ENCODE measurements at regions not wholly inside any gene's neighbourhood (a gene's known extent, or its start where the extent isn't known, plus 50 kb on each side); places are given as distances from the start of the nearest gene placed in this dataset.

DNA sequence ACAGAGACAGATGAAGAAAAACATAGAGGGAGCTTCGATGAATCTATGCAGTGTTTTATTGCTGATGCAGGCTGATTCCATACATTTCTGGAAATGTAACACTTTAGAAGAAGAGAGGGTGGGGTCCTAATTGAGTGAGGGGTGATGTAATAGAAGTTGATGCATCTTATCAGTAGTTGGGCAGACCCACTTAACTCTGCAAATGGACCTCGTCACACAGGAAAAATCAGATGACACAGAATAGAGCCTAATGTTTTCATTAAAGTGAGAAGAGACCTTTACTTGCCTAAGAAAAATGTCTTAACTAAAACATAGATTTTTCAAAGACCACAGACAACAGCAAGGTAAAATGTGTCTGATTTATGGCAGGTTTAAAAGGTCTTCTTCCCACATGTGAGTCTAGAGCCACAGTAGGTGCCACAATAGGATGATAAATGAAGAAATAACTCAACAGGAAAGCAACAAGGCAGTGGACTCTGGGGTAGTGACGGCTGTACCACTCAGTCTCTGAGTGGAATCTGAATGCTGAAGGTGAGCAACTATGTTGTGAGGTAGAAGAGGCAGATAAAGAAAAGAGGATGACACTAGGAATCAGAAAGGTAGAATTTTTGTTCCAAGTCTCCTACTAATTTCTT lies 414.7 kb upstream of the PIK3C3 start (continued):
- TF ChIP-seq, protein P1, sequence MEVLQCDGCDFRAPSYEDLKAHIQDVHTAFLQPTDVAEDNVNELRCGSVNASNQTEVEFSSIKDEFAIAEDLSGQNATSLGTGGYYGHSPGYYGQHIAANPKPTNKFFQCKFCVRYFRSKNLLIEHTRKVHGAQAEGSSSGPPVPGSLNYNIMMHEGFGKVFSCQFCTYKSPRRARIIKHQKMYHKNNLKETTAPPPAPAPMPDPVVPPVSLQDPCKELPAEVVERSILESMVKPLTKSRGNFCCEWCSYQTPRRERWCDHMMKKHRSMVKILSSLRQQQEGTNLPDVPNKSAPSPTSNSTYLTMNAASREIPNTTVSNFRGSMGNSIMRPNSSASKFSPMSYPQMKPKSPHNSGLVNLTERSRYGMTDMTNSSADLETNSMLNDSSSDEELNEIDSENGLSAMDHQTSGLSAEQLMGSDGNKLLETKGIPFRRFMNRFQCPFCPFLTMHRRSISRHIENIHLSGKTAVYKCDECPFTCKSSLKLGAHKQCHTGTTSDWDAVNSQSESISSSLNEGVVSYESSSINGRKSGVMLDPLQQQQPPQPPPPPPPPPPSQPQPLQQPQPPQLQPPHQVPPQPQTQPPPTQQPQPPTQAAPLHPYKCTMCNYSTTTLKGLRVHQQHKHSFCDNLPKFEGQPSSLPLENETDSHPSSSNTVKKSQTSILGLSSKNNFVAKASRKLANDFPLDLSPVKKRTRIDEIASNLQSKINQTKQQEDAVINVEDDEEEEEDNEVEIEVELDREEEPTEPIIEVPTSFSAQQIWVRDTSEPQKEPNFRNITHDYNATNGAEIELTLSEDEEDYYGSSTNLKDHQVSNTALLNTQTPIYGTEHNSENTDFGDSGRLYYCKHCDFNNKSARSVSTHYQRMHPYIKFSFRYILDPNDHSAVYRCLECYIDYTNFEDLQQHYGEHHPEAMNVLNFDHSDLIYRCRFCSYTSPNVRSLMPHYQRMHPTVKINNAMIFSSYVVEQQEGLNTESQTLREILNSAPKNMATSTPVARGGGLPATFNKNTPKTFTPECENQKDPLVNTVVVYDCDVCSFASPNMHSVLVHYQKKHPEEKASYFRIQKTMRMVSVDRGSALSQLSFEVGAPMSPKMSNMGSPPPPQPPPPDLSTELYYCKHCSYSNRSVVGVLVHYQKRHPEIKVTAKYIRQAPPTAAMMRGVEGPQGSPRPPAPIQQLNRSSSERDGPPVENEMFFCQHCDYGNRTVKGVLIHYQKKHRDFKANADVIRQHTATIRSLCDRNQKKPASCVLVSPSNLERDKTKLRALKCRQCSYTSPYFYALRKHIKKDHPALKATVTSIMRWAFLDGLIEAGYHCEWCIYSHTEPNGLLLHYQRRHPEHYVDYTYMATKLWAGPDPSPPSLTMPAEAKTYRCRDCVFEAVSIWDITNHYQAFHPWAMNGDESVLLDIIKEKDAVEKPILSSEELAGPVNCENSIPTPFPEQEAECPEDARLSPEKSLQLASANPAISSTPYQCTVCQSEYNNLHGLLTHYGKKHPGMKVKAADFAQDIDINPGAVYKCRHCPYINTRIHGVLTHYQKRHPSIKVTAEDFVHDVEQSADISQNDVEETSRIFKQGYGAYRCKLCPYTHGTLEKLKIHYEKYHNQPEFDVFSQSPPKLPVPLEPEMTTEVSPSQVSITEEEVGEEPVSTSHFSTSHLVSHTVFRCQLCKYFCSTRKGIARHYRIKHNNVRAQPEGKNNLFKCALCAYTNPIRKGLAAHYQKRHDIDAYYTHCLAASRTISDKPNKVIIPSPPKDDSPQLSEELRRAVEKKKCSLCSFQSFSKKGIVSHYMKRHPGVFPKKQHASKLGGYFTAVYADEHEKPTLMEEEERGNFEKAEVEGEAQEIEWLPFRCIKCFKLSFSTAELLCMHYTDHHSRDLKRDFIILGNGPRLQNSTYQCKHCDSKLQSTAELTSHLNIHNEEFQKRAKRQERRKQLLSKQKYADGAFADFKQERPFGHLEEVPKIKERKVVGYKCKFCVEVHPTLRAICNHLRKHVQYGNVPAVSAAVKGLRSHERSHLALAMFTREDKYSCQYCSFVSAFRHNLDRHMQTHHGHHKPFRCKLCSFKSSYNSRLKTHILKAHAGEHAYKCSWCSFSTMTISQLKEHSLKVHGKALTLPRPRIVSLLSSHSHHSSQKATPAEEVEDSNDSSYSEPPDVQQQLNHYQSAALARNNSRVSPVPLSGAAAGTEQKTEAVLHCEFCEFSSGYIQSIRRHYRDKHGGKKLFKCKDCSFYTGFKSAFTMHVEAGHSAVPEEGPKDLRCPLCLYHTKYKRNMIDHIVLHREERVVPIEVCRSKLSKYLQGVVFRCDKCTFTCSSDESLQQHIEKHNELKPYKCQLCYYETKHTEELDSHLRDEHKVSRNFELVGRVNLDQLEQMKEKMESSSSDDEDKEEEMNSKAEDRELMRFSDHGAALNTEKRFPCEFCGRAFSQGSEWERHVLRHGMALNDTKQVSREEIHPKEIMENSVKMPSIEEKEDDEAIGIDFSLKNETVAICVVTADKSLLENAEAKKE (CRISPR knock-in tag; IDR thresholded peaks at IDR 0.05): no peak
- TF ChIP-seq NANOG (IDR thresholded peaks at IDR 0.05; ENCODE audit: borderline replicate concordance) (no peak), ZNF331 (CRISPR knock-in tag; IDR thresholded peaks at IDR 0.05; ENCODE audit: low read depth) (no peak), JUNB (IDR thresholded peaks at IDR 0.05; ENCODE audit: unreplicated experiment) (no peak)

DNA sequence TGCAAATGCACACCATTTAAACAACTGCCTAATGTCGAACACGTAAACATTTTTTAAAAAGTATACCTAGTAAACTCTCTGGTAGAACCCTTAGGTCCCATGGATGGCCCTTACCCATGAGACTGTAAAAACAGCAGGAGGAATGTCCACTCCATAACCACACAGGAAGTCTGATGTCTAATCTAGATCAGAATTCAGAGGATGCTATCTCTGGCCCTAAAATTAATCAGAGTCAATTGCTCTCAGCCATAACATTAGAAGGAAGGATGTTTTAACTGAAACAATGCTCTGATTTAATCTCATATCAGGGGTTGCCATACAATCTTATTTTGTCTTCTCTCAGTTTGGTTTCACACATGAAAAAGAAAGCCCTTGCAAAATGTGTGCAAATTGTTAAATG lies 416.3 kb upstream of the PIK3C3 start:
- Mint-ChIP-seq H3K27ac (no peak overlapping the region), H3K4me1 (peaks cover 2% of the 10 kb centered on the region; the same call in 2 of the 3 replicates), H3K4me3 (no peak overlapping the region), H3K27me3 (ENCODE audit: insufficient read depth, low read depth, poor library complexity) (no peaks in the 10 kb centered on the region), H3K9me3 (no peaks in the 10 kb centered on the region), H3K36me3 (ENCODE audit: low read depth) (no peaks in the 10 kb centered on the region)
- DNase-seq (ENCODE audit: low spot score) (no peak), ATAC-seq (no peak)
- H3K4me1 ChIP-seq (ENCODE audit: insufficient read depth): no peaks in the 10 kb centered on the region
- no peaks in the 10 kb centered on the region for H3F3A ChIP-seq (replicated peaks; ENCODE audit: low read depth)
- H3K9me2 ChIP-seq (ENCODE audit: insufficient read depth): no peaks in the 10 kb centered on the region
- no peaks in the 10 kb centered on the region for H3K36me3 ChIP-seq (ENCODE audit: insufficient read depth)
- no peak overlapping the region for H3K27ac ChIP-seq (ENCODE audit: low read depth)
- H3K4me2 ChIP-seq: no peak overlapping the region
- no peaks in the 10 kb centered on the region for H4K20me1 ChIP-seq (replicated peaks; ENCODE audit: insufficient read depth)
- H3K4me3 ChIP-seq: no peak overlapping the region
- TF ChIP-seq, protein P1 (CRISPR knock-in tag; IDR thresholded peaks at IDR 0.05): no peak
- no peak for TF ChIP-seq POLR2AphosphoS5 (IDR thresholded peaks at IDR 0.05; ENCODE audit: low read depth)
- H3K79me2 ChIP-seq (replicated peaks; ENCODE audit: insufficient read depth): no peaks in the 10 kb centered on the region
- H3K27me3 ChIP-seq (ENCODE audit: insufficient read depth): no peaks in the 10 kb centered on the region
- no peak overlapping the region for H2AFZ ChIP-seq

All from GM23338 (cell line).